Activated CD4-positive, alpha-beta T cell treated with anti-CD3 and anti-CD28 coated beads, Interleukin-2, amount 50 U/mL, for 48 hours (primary cell): ENCODE measurements at regions not wholly inside any gene's neighbourhood (a gene's known extent, or its start where the extent isn't known, plus 50 kb on each side); places are given as distances from the start of the nearest gene placed in this dataset.
"Not testable (repeated sequence)": the region's sequence is repeated elsewhere in the genome, so short reads cannot be mapped to it uniquely, and the experiment has no call there.

Experiments used
- DNase-seq, 2 experiments: peaks; one replicate each; pipeline ENCODE4 v3.0.0-alpha.2; 2020

GRCh38 chr12:65656156-65656882 lies 168.0 kb upstream of the HMGA2 start:
- DNase-seq: no peak

GRCh38 chr12:65656891-65657351 lies 167.4 kb upstream of the HMGA2 start:
- DNase-seq: no peak

GRCh38 chr12:65657635-65658034 lies 166.6 kb upstream of the HMGA2 start:
- no peak for DNase-seq

GRCh38 chr12:65658360-65658759 lies 165.9 kb upstream of the HMGA2 start:
- DNase-seq: no peak

- no peak for DNase-seq
Observed at GRCh38 chr12:65659681-65660080, 164.6 kb upstream of the HMGA2 start.

- no peak for DNase-seq
Observed at GRCh38 chr12:65660096-65660495, 164.2 kb upstream of the HMGA2 start.

- no peak for DNase-seq
Observed at GRCh38 chr12:65660836-65661235, 163.4 kb upstream of the HMGA2 start.

GRCh38 chr12:65662590-65662989 lies 161.7 kb upstream of the HMGA2 start:
- DNase-seq: no peak

- no peak for DNase-seq
Observed at GRCh38 chr12:65663097-65663496, 161.2 kb upstream of the HMGA2 start.

GRCh38 chr12:65663648-65664047 lies 160.6 kb upstream of the HMGA2 start:
- no peak for DNase-seq

GRCh38 chr12:65664715-65665250 lies 159.5 kb upstream of the HMGA2 start:
- DNase-seq: no peak

GRCh38 chr12:65665817-65666216 lies 158.5 kb upstream of the HMGA2 start:
- DNase-seq: no peak

GRCh38 chr12:65666876-65667275 lies 157.4 kb upstream of the HMGA2 start:
- peak; percentile 3 to 12 for DNase-seq

GRCh38 chr12:65667932-65668331 lies 156.4 kb upstream of the HMGA2 start:
- no peak for DNase-seq

GRCh38 chr12:65668981-65669695 lies 155.1 kb upstream of the HMGA2 start:
- DNase-seq: no peak

GRCh38 chr12:65670775-65671174 lies 153.5 kb upstream of the HMGA2 start:
- no peak for DNase-seq

- no peak for DNase-seq
Observed at GRCh38 chr12:65672441-65672840, 151.8 kb upstream of the HMGA2 start.

- DNase-seq: no peak
Observed at GRCh38 chr12:65673156-65673690, 151.1 kb upstream of the HMGA2 start.

GRCh38 chr12:65673732-65674131 lies 150.6 kb upstream of the HMGA2 start:
- DNase-seq: no peak

GRCh38 chr12:65675141-65675621 lies 149.1 kb upstream of the HMGA2 start:
- no peak for DNase-seq

- DNase-seq: not testable (repeated sequence)
Observed at GRCh38 chr12:65678172-65678571, 146.1 kb upstream of the HMGA2 start.

- DNase-seq: no peak
Observed at GRCh38 chr12:65681226-65681625, 143.1 kb upstream of the HMGA2 start.

GRCh38 chr12:65682112-65682511 lies 142.2 kb upstream of the HMGA2 start:
- DNase-seq: no peak

GRCh38 chr12:65684906-65685305 lies 139.4 kb upstream of the HMGA2 start:
- DNase-seq: no peak
